HepG2 (cell line): ENCODE measurements at regions not wholly inside any gene's neighbourhood (a gene's known extent, or its start where the extent isn't known, plus 50 kb on each side); places are given as distances from the start of the nearest gene placed in this dataset.

Experiments used
- ATAC-seq: fragments of 200-7000 bp; cut with Tn5 transposase; 3 replicates; pipeline ENCODE4 v1.9.1; 2020; ENCODE audit warnings: mild to moderate bottlenecking, moderate library complexity
- BruUV-seq: library from RNA; stranded (reverse); fragments of 400-500 nt; replicated peaks from 2 replicates; lab custom pipeline; 2021; lab: Mats Ljungman, UMichigan
- CTCF ChIA-PET: fragments of 300-600 bp; formaldehyde crosslinking; extraction: SDS; loops from one replicate; lab custom pipeline; 2021; ENCODE audit warnings: low total read pairs, inconsistent platforms, low intra/inter-chr PET ratio; lab: Yijun Ruan, JAX
- POLR2A ChIA-PET: fragments of 350-600 bp; sonication (Branson Sonifier 250); formaldehyde crosslinking; loops from one replicate; lab custom pipeline; 2020; ENCODE audit warnings: antibody characterized with exemption, inconsistent platforms; lab: Yijun Ruan, JAX
- DNase-seq: peaks from one replicate; pipeline ENCODE4 v3.0.0-alpha.2; 2015; ENCODE audit warnings: low spot score
- FAIRE-seq: peaks from 3 replicates; lab custom pipeline; 2011; peaks lifted over from hg19 to GRCh38; lab: Jason Lieb, UNC
- H2AFZ ChIP-seq: one replicate; pipeline ENCODE4 v1.6.1; 2011; ENCODE audit warnings: low read length, inconsistent platforms
- H3K27ac ChIP-seq: fragments of 300-600 bp; 3 replicates; pipeline ENCODE4 v1.8.0; 2011; ENCODE audit warnings: mixed run types, mild to moderate bottlenecking, mixed read lengths, low read length, inconsistent platforms; ENCODE audit not compliant: insufficient read depth; ENCODE audit errors: extremely low read length
- H3K27me3 ChIP-seq, 2 experiments: fragments of 200-600 bp in 1 of 2; 2 replicates in 1 of 2; 3 replicates in 1 of 2; pipeline versions ENCODE4 v1.6.0 to v1.8.0; 2011; ENCODE audit warnings: low read length in 2 of 2, mild to moderate bottlenecking in 2 of 2, moderate library complexity in 2 of 2, inconsistent platforms in 1 of 2; ENCODE audit not compliant: insufficient read depth in 2 of 2, control insufficient read depth in 1 of 2
- H3K36me3 ChIP-seq, 2 experiments: fragments of 200-600 bp in 1 of 2; replicated peaks in 1 of 2; 2 replicates in 1 of 2; 3 replicates in 1 of 2; pipeline versions ENCODE4 v1.5.1 to v1.8.0; 2011; ENCODE audit warnings: low read length in 2 of 2, inconsistent platforms in 1 of 2; ENCODE audit not compliant: insufficient read depth in 2 of 2, control insufficient read depth in 1 of 2
- H3K4me1 ChIP-seq: 2 replicates; pipeline ENCODE4 v1.5.1; 2012; ENCODE audit warnings: low read length, inconsistent platforms; ENCODE audit not compliant: insufficient read depth
- H3K4me2 ChIP-seq: 2 replicates; pipeline ENCODE4 v1.6.0; 2011; ENCODE audit warnings: low read depth, low read length, inconsistent platforms
- H3K4me3 ChIP-seq, 3 experiments: fragments of 200-600 bp in 1 of 3; sonication (generic), shearing (Covaris generic) in 1 of 3; replicated peaks in 1 of 3; 2 replicates each; pipeline ENCODE4 v1.5.1; 2011 to 2016; ENCODE audit warnings: low read length in 3 of 3, inconsistent platforms in 2 of 3, low read depth in 2 of 3, mild to moderate bottlenecking in 2 of 3, control low read depth in 1 of 3, mixed read lengths in 1 of 3; ENCODE audit not compliant: insufficient read depth in 1 of 3
- H3K79me2 ChIP-seq: one replicate; pipeline ENCODE4 v1.6.1; 2011; ENCODE audit warnings: low read length, inconsistent platforms; ENCODE audit not compliant: insufficient read depth
- H3K9ac ChIP-seq: 2 replicates; pipeline ENCODE4 v1.6.0; 2011; ENCODE audit warnings: mild to moderate bottlenecking, low read depth, low read length, inconsistent platforms; ENCODE audit not compliant: insufficient read depth
- H3K9me3 ChIP-seq: 2 replicates; pipeline ENCODE4 v1.5.1; 2012; ENCODE audit warnings: mild to moderate bottlenecking, low read length
- H4K20me1 ChIP-seq: 2 replicates; pipeline ENCODE4 v1.6.0; 2011; ENCODE audit warnings: inconsistent platforms, mild to moderate bottlenecking, low read length, moderate library complexity; ENCODE audit not compliant: insufficient read depth
- CCDC6 ChIP-seq: sonication (generic); formaldehyde crosslinking; IDR thresholded peaks from 2 replicates; pipeline ENCODE4 v1.8.1; 2022; ENCODE audit warnings: mild to moderate bottlenecking, missing genetic modification reagents, moderate library complexity
- CEBPG ChIP-seq: IDR thresholded peaks from 2 replicates; pipeline ENCODE4 v1.6.1; 2016
- CTCF ChIP-seq: sonication (generic); formaldehyde crosslinking; IDR thresholded peaks from 2 replicates; pipeline ENCODE4 v1.5.0; 2020; ENCODE audit warnings: mild to moderate bottlenecking, missing genetic modification reagents, moderate library complexity
- GATAD1 ChIP-seq: IDR thresholded peaks from 2 replicates; pipeline ENCODE4 v1.6.1; 2016; ENCODE audit warnings: missing genetic modification reagents, missing compliant biosample characterization
- HNF1B ChIP-seq: sonication (generic); formaldehyde crosslinking; IDR thresholded peaks from 2 replicates; pipeline ENCODE4 v1.5.1; 2020; ENCODE audit warnings: mild to moderate bottlenecking, moderate library complexity, missing genetic modification reagents
- HNRNPUL1 ChIP-seq: fragments of 200-400 bp; formaldehyde crosslinking; IDR thresholded peaks from 2 replicates; pipeline ENCODE4 v1.6.1; 2017; ENCODE audit warnings: low read depth, mild to moderate bottlenecking, low read length, moderate library complexity
- SMAD9 ChIP-seq: sonication (generic); formaldehyde crosslinking; IDR thresholded peaks from 2 replicates; pipeline ENCODE4 v1.5.1; 2020; ENCODE audit warnings: mild to moderate bottlenecking, missing genetic modification reagents
- STAG1 ChIP-seq: sonication (generic); formaldehyde crosslinking; IDR thresholded peaks from 2 replicates; pipeline ENCODE4 v1.4.0; 2020; ENCODE audit warnings: missing genetic modification reagents
- ZNF350 ChIP-seq: sonication (generic); formaldehyde crosslinking; IDR thresholded peaks from 2 replicates; pipeline ENCODE4 v1.4.0; 2020; ENCODE audit warnings: mild to moderate bottlenecking, low read depth, missing genetic modification reagents, borderline replicate concordance
- ZNF800 ChIP-seq: sonication (generic); formaldehyde crosslinking; IDR thresholded peaks from 2 replicates; pipeline ENCODE4 v1.4.0; 2020; ENCODE audit warnings: missing genetic modification reagents
- ZSCAN20 ChIP-seq: sonication (generic); formaldehyde crosslinking; IDR thresholded peaks from 2 replicates; pipeline ENCODE4 v1.4.0; 2020; ENCODE audit warnings: missing genetic modification reagents, mild to moderate bottlenecking, borderline replicate concordance
- WGBS: methylation state at CpG from one replicate; pipeline ENCODE4 v1.1.6; 2017; ENCODE audit warnings: low lambda C conversion rate; 5-methylcytosine and 5-hydroxymethylcytosine counted together
- in situ Hi-C: cut with HindIII; loops from 2 replicates; pipeline ENCODE4 v1.10.0; 2017; ENCODE audit warnings: low pct_unique_long_range_greater_than_20kb; ENCODE audit not compliant: extremely low pct_ligation_motif_present
- intact Hi-C: fragments of 100-400 bp; cut with micrococcal nuclease; formaldehyde crosslinking; loops from one replicate; pipeline ENCODE4 v1.10.0; 2022; ENCODE audit not compliant: unreplicated experiment

GRCh38 chr11:30128269-30128932 lies 102.4 kb upstream of the FSHB start:
- H3K79me2 ChIP-seq = no peaks in the 10 kb centered on the region
- POLR2A ChIA-PET = no interaction called here
- no peaks in the 10 kb centered on the region for H3K9me3 ChIP-seq
- no peak overlapping the region for H3K4me2 ChIP-seq
- H3K4me3 ChIP-seq = no peak overlapping the region
- ATAC-seq (peak; percentile 29; the same call in 1 of the 3 replicates), FAIRE-seq (no peak), DNase-seq (peak; percentile 10)
- CTCF ChIA-PET = interaction anchor here (1.3 kb wide), 1 partner anchor 790 kb away, joined by 4 read pairs; no protein-coding TSS in a partner anchor
- in situ Hi-C loops (no loop called here), intact Hi-C loops (no loop called here)
- H3K27ac ChIP-seq = no peak overlapping the region
- no peaks in the 10 kb centered on the region for H3K36me3 ChIP-seq
- H3K9ac ChIP-seq = no peak overlapping the region
- no TSS peak for BruUV-seq
- TF ChIP-seq ZSCAN20 (CRISPR knock-in tag) = no peak
- no peak for TF ChIP-seq CCDC6 (CRISPR knock-in tag)
- peak; percentile 37 for TF ChIP-seq STAG1 (CRISPR knock-in tag)
- TF ChIP-seq CTCF (CRISPR knock-in tag) = peak; percentile 55
- TF ChIP-seq SMAD9 (CRISPR knock-in tag) = no peak
- no peaks in the 10 kb centered on the region for H4K20me1 ChIP-seq
- H2AFZ ChIP-seq = no peak overlapping the region
- H3K27me3 ChIP-seq = no peaks in the 10 kb centered on the region
- WGBS = 27% methylated on average over 3 of the region's 3 CpGs
- H3K4me1 ChIP-seq = no peaks in the 10 kb centered on the region

GRCh38 chr11:30131535-30131934 lies 99.3 kb upstream of the FSHB start:
- DNase-seq (peak; percentile 1), ATAC-seq (peak; percentile 94), FAIRE-seq (no peak)
- Histone ChIP-seq H3K4me1 (no peaks in the 10 kb centered on the region), H3K27me3 (no peaks in the 10 kb centered on the region; a peak in 1 of 5 replicates), H3K36me3 (no peaks in the 10 kb centered on the region), H3K9ac (no peak overlapping the region), H4K20me1 (no peaks in the 10 kb centered on the region), H3K4me3 (no peak overlapping the region), H3K79me2 (no peaks in the 10 kb centered on the region), H3K4me2 (no peak overlapping the region), H2AFZ (no peak overlapping the region), H3K9me3 (no peaks in the 10 kb centered on the region), H3K27ac (no peak overlapping the region)
- intact Hi-C loops (no loop called here), in situ Hi-C loops (loop anchor here (10.0 kb wide), 2 partner anchors 63 to 193 kb away; partner anchors contain the start of gene ARL14EP)
- WGBS = 3% methylated on average over 2 of the region's 2 CpGs
- ChIA-PET POLR2A (no interaction called here), CTCF (no interaction called here)
- no TSS peak for BruUV-seq
- no peak for TF ChIP-seq ZNF800 (CRISPR knock-in tag)
- no peak for TF ChIP-seq HNRNPUL1
- TF ChIP-seq HNF1B = no peak
- TF ChIP-seq CEBPG (CRISPR knock-in tag) = no peak
- TF ChIP-seq GATAD1 (CRISPR knock-in tag) = no peak
- TF ChIP-seq ZNF350 (CRISPR knock-in tag) = no peak
